ENCODE measurements at regions not wholly inside any gene's neighbourhood (a gene's known extent, or its start where the extent isn't known, plus 50 kb on each side); places are given as distances from the start of the nearest gene placed in this dataset.

DNA sequence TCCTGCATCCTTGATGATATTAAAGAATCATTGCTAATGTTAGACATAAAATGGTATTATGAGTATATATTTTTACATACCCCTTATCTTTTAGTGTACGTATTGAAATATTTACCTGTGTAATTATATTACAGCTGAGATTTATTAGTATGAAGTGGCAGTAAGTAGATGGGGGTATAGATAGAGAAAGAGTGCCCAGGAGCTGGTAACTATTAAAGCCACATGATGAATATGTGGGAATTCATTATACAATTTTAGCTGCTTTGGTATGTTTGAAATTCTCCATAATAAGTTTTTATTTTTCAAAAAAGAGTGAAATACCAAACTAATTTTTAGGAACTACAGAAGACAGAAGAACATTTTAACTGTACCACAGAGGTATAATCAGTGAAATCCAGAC lies 339.0 kb downstream of the PLPP3 start:
- no peak overlapping the region for H3K27ac Mint-ChIP-seq
- ChIA-PET CTCF (no interaction called here), POLR2A (no interaction called here)
- no peaks in the 10 kb centered on the region for H3K36me3 Mint-ChIP-seq (ENCODE audit: low read depth)
- no peak overlapping the region for H3K4me3 Mint-ChIP-seq
- H3K4me1 Mint-ChIP-seq = no peaks in the 10 kb centered on the region
- no peak for DNase-seq
- peaks cover 3% of the 10 kb centered on the region for H3K9me3 Mint-ChIP-seq
- no peaks in the 10 kb centered on the region for H3K27me3 Mint-ChIP-seq

DNA sequence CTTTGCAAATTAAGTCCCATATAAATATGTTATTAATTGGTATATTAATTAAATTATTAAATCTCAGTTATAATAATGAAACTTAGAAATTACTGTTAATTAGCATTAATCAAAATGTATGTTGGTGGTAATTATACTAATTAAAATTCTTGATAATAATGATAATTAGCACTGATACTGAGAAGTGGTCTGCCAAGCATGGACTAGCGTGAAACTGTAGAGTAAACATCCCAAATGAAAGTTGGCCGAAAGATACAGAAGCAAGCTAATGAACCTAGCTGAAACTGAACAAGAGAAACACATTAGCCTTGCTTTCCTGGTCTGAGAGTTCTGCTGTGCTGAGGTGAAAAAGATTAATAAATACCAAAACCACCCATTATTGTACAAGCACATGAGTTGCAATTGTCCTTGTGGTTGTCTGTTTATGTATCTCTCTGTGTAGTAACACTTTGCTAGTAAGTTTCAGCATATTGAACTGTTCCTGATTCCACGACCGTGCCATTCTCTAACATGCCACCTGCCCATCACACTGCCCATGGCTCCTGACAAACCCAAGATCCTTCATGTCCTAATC lies 341.8 kb downstream of the PLPP3 start:
- Mint-ChIP-seq H3K9me3 (peaks cover 3% of the 10 kb centered on the region), H3K27me3 (no peaks in the 10 kb centered on the region), H3K36me3 (ENCODE audit: low read depth) (no peaks in the 10 kb centered on the region), H3K4me1 (no peaks in the 10 kb centered on the region), H3K4me3 (no peak overlapping the region), H3K27ac (no peak overlapping the region)
- no peak for DNase-seq
- ChIA-PET CTCF (no interaction called here), POLR2A (no interaction called here)

DNA sequence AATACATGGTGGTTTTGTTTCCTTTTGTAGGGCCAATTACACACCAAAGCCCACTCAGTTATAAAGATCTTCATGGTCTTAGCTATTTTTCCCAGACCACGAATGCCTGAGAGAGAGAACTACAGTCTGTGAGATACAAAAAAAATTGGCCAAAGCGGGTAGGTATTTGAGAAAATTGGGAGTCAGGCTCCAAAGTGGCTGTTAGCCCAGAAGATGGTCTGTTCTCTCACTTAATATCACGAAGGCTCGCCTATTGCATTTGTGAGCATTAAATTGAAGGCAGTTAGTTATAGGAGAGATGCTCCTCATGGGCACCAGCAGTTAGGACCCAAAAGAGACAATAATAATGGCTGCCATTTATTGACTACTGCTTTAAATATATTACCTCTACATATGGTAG lies 342.7 kb downstream of the PLPP3 start:
- no peaks in the 10 kb centered on the region for H3K36me3 Mint-ChIP-seq (ENCODE audit: low read depth)

DNA sequence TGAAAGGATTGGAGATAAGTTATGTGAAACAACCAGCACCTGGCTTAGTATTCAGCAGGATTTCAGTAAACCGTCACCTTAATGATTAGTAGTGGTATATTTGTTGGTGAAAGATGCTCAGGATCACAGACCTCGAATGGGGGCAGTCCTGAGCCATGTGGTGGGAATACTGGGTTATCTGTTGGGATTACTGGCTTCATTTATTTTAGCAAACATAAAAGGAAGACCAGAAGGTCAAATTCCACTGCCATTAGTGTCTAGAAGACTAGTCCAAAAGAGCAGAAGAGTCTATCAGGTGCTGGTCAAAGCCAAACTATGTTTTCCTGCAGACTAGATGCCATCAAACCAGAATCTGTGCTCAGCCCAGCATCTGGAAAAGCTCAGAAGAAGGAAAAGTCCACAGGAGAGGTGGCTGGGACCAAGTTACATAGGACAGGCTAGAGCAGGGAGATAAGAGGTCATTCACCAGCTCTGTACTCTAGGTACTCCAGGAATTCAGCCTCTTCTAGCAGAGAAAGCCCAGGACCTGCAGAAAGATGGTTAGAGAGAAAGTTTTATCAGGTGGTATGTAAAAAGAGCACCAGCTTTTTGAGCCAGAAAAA lies 343.4 kb downstream of the PLPP3 start:
- POLR2A ChIA-PET = no interaction called here
- no peak overlapping the region for H3K27ac Mint-ChIP-seq
- no peaks in the 10 kb centered on the region for H3K4me1 Mint-ChIP-seq

More for the DNA sequence above, 342.7 kb downstream of the PLPP3 start:
- CTCF ChIA-PET = no interaction called here
- H3K27ac Mint-ChIP-seq = no peak overlapping the region
- no peak overlapping the region for H3K4me3 Mint-ChIP-seq
- H3K4me1 Mint-ChIP-seq = no peaks in the 10 kb centered on the region
- no peaks in the 10 kb centered on the region for H3K27me3 Mint-ChIP-seq
- no peak for DNase-seq
- POLR2A ChIA-PET = no interaction called here
- H3K9me3 Mint-ChIP-seq = peaks cover 3% of the 10 kb centered on the region

DNA sequence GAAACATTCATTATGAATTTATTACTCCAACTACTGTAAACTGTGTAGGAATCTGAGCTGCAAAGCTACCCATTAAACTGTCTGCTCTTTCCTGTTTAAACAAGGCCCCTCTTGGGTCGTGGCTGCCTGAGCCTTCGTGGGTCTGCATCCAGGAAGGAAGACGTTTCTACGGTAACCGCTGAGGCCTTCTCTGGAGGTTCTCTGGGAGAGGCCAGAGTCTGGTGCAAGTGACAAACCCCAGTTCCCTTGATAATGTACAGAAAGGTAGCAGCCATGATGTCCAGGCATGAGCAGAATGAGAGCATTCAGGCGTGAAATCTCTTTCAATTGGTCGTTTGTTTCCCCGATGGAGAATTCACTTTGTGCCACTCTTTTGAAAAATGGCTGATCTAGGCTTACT lies 350.2 kb downstream of the PLPP3 start:
- H3K27ac Mint-ChIP-seq = no peak overlapping the region
- no peaks in the 10 kb centered on the region for H3K27me3 Mint-ChIP-seq
- no peak overlapping the region for H3K4me3 Mint-ChIP-seq
- H3K36me3 Mint-ChIP-seq (ENCODE audit: low read depth) = no peaks in the 10 kb centered on the region
- ChIA-PET CTCF (no interaction called here), POLR2A (no interaction called here)
- no peaks in the 10 kb centered on the region for H3K4me1 Mint-ChIP-seq
- no peak for DNase-seq
- no peaks in the 10 kb centered on the region for H3K9me3 Mint-ChIP-seq

More for the DNA sequence above, 343.4 kb downstream of the PLPP3 start:
- no peaks in the 10 kb centered on the region for H3K36me3 Mint-ChIP-seq (ENCODE audit: low read depth)
- no peaks in the 10 kb centered on the region for H3K27me3 Mint-ChIP-seq
- DNase-seq = no peak
- no peak overlapping the region for H3K4me3 Mint-ChIP-seq
- H3K9me3 Mint-ChIP-seq = peaks cover 3% of the 10 kb centered on the region
- CTCF ChIA-PET = no interaction called here

DNA sequence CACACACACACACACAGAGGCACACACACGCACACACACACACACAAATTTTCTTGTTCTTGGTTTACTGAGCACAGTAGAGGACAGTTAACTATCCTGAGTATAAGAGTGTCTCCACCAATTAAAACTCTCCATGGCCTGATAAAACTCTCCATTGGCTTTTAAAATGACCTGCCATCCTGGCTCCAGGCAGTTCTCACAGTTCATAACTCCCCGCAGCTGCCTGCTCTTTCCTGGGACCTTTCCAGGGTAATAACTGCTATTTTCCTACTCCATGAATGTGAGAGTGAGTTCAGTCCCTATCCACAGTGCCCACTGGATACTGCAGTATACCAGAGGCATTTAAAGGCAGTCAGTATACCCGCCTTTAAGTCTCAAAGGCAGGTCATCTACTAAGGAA lies 351.5 kb downstream of the PLPP3 start:
- no peak overlapping the region for H3K4me3 Mint-ChIP-seq
- H3K4me1 Mint-ChIP-seq = no peaks in the 10 kb centered on the region
- no peak overlapping the region for H3K27ac Mint-ChIP-seq
- no peaks in the 10 kb centered on the region for H3K9me3 Mint-ChIP-seq
- DNase-seq = no peak
- no peaks in the 10 kb centered on the region for H3K36me3 Mint-ChIP-seq (ENCODE audit: low read depth)
- ChIA-PET POLR2A (no interaction called here), CTCF (no interaction called here)
- no peaks in the 10 kb centered on the region for H3K27me3 Mint-ChIP-seq

DNA sequence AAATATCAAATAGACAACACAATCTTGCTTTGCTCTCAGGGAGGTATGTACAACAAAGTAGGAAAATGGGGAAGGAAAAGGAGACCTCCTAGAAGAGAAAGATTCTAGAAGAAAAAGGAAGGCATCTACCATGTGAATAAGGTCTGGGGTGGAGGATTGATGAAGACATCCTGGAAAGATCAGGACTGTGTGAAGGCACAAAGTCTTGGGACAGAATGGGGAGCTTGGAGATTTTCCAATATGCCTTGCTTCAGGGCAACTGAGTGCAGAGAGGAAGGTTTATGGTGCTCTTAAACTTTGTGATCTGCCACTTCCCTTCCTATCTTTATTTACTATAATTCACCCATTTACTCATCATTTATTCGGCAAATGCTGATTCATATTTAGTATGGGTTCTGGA lies 352.0 kb downstream of the PLPP3 start:
- no peaks in the 10 kb centered on the region for H3K27me3 Mint-ChIP-seq
- DNase-seq = no peak
- H3K36me3 Mint-ChIP-seq (ENCODE audit: low read depth) = no peaks in the 10 kb centered on the region
- H3K4me1 Mint-ChIP-seq = no peaks in the 10 kb centered on the region
- no peak overlapping the region for H3K4me3 Mint-ChIP-seq
- no peak overlapping the region for H3K27ac Mint-ChIP-seq
- POLR2A ChIA-PET = no interaction called here
- CTCF ChIA-PET = no interaction called here
- no peaks in the 10 kb centered on the region for H3K9me3 Mint-ChIP-seq

DNA sequence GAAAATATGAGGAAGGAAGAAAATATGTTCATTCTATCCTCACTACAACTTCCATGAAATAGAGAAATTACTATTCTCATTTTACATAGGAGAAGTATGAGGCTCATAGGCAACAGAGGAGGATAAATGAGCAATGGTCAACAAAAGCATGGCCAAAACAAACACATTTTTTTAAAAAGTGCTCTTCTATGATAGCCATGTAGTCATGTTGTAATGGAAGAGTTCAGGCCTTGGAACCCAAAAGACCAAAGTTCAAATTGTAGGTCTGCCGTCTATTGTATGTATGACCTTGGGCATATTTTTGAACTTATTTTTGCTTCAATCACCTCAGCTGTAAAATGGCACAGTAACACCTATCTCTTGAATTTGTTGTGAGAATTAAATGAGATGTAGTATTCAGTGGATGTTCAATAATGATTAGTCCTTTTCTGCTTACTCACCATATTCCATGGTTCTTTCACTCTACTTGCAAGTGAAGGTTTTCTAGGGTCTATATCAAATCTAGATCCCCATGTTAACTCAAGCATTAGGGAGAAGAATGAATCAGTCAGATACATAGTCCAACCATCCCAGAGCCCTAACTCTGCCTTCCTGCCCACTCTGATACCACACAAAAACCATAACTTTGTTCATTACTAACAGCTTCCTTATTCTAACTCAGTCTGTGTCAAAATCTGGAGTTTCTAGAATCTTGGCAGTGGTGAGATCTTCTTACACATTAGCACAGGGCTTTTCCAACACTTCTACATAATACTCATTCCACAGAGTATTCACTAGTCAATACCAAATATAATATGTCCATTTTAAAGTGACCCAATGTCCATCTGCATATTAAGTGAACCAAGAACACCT lies 353.2 kb downstream of the PLPP3 start:
- no peaks in the 10 kb centered on the region for H3K36me3 Mint-ChIP-seq (ENCODE audit: low read depth)
- H3K27ac Mint-ChIP-seq = no peak overlapping the region
- H3K27me3 Mint-ChIP-seq = no peaks in the 10 kb centered on the region
- no peaks in the 10 kb centered on the region for H3K4me1 Mint-ChIP-seq
- ChIA-PET POLR2A (no interaction called here), CTCF (no interaction called here)
- H3K9me3 Mint-ChIP-seq = no peaks in the 10 kb centered on the region
- DNase-seq = no peak
- H3K4me3 Mint-ChIP-seq = no peak overlapping the region

DNA sequence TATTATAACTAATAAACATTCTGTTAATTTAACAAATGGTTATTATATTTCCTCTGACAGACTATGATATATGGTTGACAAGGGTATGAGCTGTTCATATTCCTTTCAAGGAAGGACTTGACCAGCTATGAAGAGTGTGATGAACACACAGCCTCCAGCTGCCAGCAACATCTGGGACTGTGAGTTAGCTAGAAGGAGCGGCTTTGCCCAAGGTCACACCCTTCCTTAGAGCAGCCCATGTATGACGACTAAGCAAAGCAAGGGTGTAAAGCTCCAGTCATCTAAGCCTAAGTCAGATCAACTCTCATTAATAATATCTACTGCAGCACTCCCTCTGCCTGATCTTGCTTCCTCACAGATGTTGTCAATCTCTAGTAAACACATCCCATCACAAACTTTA lies 355.4 kb downstream of the PLPP3 start:
- ChIA-PET CTCF (no interaction called here), POLR2A (no interaction called here)
- Mint-ChIP-seq H3K4me1 (no peaks in the 10 kb centered on the region), H3K27me3 (no peaks in the 10 kb centered on the region), H3K9me3 (no peaks in the 10 kb centered on the region), H3K4me3 (no peak overlapping the region), H3K27ac (no peak overlapping the region), H3K36me3 (ENCODE audit: low read depth) (no peaks in the 10 kb centered on the region)
- DNase-seq = no peak

DNA sequence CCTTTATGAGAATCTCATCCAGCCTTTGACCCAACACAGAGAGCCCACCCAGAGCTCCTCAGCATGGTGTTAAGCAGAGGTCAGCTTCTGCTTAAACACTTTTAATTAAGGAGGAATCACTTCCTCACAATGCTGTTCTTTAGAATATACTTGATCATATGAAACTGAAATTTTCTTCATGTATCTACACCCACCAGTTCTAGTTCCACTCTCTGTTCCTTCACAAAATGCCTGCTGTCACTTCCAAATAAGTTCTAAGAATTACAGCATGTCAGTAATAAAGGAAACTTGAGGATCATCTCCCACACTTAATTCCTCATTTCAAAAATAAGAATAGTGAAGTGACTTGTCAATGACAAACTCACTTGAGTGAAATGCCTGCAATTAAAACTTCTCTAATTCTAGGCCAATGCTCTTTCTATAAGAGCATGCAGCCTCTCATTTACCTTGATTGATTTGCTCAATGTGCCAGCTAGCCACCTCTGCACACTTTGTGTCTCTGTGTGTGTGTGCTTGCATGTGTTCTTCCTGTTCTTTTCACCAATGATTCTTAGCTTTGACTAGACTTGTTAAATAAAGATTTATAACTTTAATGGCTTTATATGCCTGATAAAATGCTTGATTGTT lies 356.3 kb downstream of the PLPP3 start:
- Mint-ChIP-seq H3K4me1 (no peaks in the 10 kb centered on the region), H3K36me3 (ENCODE audit: low read depth) (no peaks in the 10 kb centered on the region), H3K27me3 (no peaks in the 10 kb centered on the region), H3K4me3 (no peak overlapping the region), H3K9me3 (no peaks in the 10 kb centered on the region), H3K27ac (no peak overlapping the region)
- POLR2A ChIA-PET = no interaction called here
- CTCF ChIA-PET = no interaction called here
- DNase-seq = no peak

DNA sequence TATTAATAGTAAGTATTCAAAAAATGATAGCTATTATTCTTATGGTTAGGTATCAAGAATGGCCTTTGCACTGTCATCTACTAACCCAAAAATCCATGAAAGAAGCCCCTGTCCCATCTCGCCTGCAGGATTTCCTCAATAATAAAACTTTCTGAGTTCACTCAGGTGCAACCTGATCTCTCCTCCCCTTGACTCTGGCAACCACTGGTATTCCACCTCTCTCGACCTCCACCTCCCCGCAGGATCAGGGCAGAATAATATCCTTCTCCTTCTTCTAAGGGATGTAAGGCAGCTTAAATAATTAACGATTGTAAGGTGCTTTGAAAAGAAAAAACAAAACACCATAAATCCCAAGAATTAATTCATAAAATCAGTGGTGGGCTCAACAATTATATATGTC lies 359.3 kb downstream of the PLPP3 start:
- no peak for DNase-seq
- ChIA-PET CTCF (no interaction called here), POLR2A (no interaction called here)
- no peak overlapping the region for H3K4me3 Mint-ChIP-seq
- H3K27ac Mint-ChIP-seq = no peak overlapping the region
- H3K27me3 Mint-ChIP-seq = no peaks in the 10 kb centered on the region
- no peaks in the 10 kb centered on the region for H3K9me3 Mint-ChIP-seq
- no peaks in the 10 kb centered on the region for H3K36me3 Mint-ChIP-seq (ENCODE audit: low read depth)
- no peaks in the 10 kb centered on the region for H3K4me1 Mint-ChIP-seq

DNA sequence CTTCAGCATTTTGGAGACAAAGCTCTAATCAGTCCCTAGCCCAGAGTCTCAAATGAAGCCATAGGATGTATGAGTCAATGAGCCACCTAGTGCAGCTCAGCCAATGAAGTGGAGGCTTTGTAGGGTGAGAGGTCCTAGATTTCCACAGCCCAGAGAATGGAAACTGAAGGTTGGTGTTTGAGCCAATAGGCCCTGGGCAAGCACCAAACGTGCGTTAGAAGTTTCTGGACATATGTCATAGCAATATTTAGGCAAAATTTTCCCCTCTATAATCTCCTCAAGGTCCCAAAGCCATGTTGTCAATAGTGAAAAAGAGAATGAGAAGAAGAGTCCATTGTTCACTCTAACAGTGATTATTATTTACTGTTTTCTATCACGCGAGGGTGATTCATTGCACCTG lies 361.3 kb downstream of the PLPP3 start:
- no peak for DNase-seq
- CTCF ChIA-PET = no interaction called here

DNA sequence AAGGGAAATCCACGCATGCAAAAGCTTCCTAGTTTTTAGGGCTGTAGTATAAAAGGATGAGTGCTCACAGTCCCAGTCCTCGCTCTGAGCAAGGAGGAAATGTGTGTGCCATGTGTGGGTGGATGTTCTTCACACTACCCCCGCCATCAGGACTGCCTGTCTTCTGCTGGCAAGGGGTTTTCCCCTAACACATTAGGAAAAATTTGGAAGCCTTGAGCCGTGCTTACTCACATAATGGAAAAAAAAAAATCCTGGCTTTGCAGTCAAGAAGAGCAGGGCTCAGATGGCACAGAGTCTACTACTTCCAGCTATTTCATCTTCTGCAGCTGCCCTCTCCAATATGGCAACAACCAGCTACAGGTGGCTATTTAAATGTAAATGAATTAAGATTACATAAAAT lies 363.1 kb downstream of the PLPP3 start:
- H3K36me3 Mint-ChIP-seq (ENCODE audit: low read depth) = no peaks in the 10 kb centered on the region
- no peak for DNase-seq
- H3K27me3 Mint-ChIP-seq = no peaks in the 10 kb centered on the region
- CTCF ChIA-PET = no interaction called here
- H3K4me3 Mint-ChIP-seq = no peak overlapping the region
- POLR2A ChIA-PET = no interaction called here
- no peaks in the 10 kb centered on the region for H3K9me3 Mint-ChIP-seq
- no peak overlapping the region for H3K27ac Mint-ChIP-seq
- H3K4me1 Mint-ChIP-seq = no peaks in the 10 kb centered on the region

More for the DNA sequence above, 361.3 kb downstream of the PLPP3 start:
- POLR2A ChIA-PET = no interaction called here
- H3K27me3 Mint-ChIP-seq = no peaks in the 10 kb centered on the region
- H3K9me3 Mint-ChIP-seq = no peaks in the 10 kb centered on the region
- no peaks in the 10 kb centered on the region for H3K36me3 Mint-ChIP-seq (ENCODE audit: low read depth)
- H3K4me3 Mint-ChIP-seq = no peak overlapping the region
- no peak overlapping the region for H3K27ac Mint-ChIP-seq
- no peaks in the 10 kb centered on the region for H3K4me1 Mint-ChIP-seq

Data from activated CD4-positive, alpha-beta T cell treated with anti-CD3 and anti-CD28 coated beads, Interleukin-2, amount 10 ng/mL, durations not matched to agents 7 days and 5 days (primary cell).